ENCODE measurements at regions not wholly inside any gene's neighbourhood (a gene's known extent, or its start where the extent isn't known, plus 50 kb on each side); places are given as distances from the start of the nearest gene placed in this dataset.

- no peak for DNase-seq
- intact Hi-C loops (cut with DNase I): no loop called here
- Histone ChIP-seq H3K9me3 (ENCODE audit: control insufficient read depth, low read length) (no peaks in the 10 kb centered on the region), H3K27me3 (ENCODE audit: control insufficient read depth, insufficient read depth) (no peaks in the 10 kb centered on the region), H3K4me3 (ENCODE audit: low read length) (no peak overlapping the region), H3K27ac (ENCODE audit: low read length) (no peak overlapping the region), H3K4me1 (ENCODE audit: control insufficient read depth, insufficient read depth, low read length) (no peaks in the 10 kb centered on the region)
- ATAC-seq: no peak
- WGBS: 33% methylated on average over 2 of the region's 2 CpGs
These were observed 202.9 kb downstream of the DKK1 start for GRCh38 chr10:52517012-52517411.

- Histone ChIP-seq H3K4me3 (ENCODE audit: low read length) (no peak overlapping the region), H3K27ac (ENCODE audit: low read length) (no peak overlapping the region), H3K9me3 (ENCODE audit: control insufficient read depth, low read length) (no peaks in the 10 kb centered on the region), H3K4me1 (ENCODE audit: control insufficient read depth, insufficient read depth, low read length) (no peaks in the 10 kb centered on the region), H3K27me3 (ENCODE audit: control insufficient read depth, insufficient read depth) (no peaks in the 10 kb centered on the region)
- DNase-seq (no peak), ATAC-seq (no peak)
- intact Hi-C loops (cut with DNase I): no loop called here
These were observed 209.6 kb downstream of the DKK1 start for GRCh38 chr10:52523696-52524095.

GRCh38 chr10:52525761-52526160 lies 211.7 kb downstream of the DKK1 start:
- no peak for ATAC-seq
- no peaks in the 10 kb centered on the region for H3K27me3 ChIP-seq (ENCODE audit: control insufficient read depth, insufficient read depth)
- H3K27ac ChIP-seq (ENCODE audit: low read length): no peak overlapping the region
- no peak overlapping the region for H3K4me3 ChIP-seq (ENCODE audit: low read length)
- 74% methylated on average over 2 of the region's 2 CpGs for WGBS
- DNase-seq: no peak
- intact Hi-C loops (cut with DNase I): no loop called here
- no peaks in the 10 kb centered on the region for H3K4me1 ChIP-seq (ENCODE audit: control insufficient read depth, insufficient read depth, low read length)
- no peaks in the 10 kb centered on the region for H3K9me3 ChIP-seq (ENCODE audit: control insufficient read depth, low read length)

DNA sequence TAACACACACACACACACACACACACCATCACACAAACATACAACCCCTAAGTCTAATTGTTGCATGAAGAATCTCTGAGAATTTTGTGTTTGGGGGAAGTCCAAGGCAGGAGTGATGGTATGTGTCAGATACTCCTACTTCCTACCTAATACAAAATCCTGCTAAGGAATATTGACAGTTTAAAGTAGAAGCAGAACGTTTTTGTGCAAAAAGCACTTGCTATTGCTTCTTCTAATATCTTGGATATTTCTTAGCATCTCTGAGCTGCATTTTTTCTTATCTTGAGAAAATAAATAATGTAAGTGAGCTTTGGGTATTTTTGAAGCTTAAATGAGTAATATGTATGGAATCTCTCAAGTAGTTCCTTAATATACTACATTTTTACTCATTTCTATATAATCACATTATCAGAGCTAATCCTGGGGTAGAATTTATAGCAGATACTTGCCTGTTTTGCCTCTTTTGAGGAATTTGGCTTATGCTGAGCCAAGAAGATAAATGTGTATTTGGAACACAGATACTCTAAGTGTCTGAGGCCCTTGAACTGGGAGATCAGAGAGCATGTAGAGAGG lies 212.3 kb downstream of the DKK1 start:
- intact Hi-C loops (cut with DNase I): no loop called here

GRCh38 chr10:52532650-52533290 lies 218.7 kb downstream of the DKK1 start:
- DNase-seq: no peak

More for the DNA sequence above, 212.3 kb downstream of the DKK1 start:
- Histone ChIP-seq H3K4me3 (ENCODE audit: low read length) (no peak overlapping the region), H3K9me3 (ENCODE audit: control insufficient read depth, low read length) (no peaks in the 10 kb centered on the region), H3K4me1 (ENCODE audit: control insufficient read depth, insufficient read depth, low read length) (no peaks in the 10 kb centered on the region), H3K27me3 (ENCODE audit: control insufficient read depth, insufficient read depth) (no peaks in the 10 kb centered on the region), H3K27ac (ENCODE audit: low read length) (no peak overlapping the region)
- DNase-seq (no peak), ATAC-seq (no peak)
- 16% methylated on average over 1 of the region's 1 CpG for WGBS

GRCh38 chr10:52533986-52534385 lies 219.9 kb downstream of the DKK1 start:
- DNase-seq: no peak
- intact Hi-C loops (cut with DNase I): no loop called here
- ATAC-seq: no peak
- no peak overlapping the region for H3K4me3 ChIP-seq (ENCODE audit: low read length)
- no peak overlapping the region for H3K27ac ChIP-seq (ENCODE audit: low read length)
- H3K27me3 ChIP-seq (ENCODE audit: control insufficient read depth, insufficient read depth): no peaks in the 10 kb centered on the region
- no peaks in the 10 kb centered on the region for H3K9me3 ChIP-seq (ENCODE audit: control insufficient read depth, low read length)
- no peaks in the 10 kb centered on the region for H3K4me1 ChIP-seq (ENCODE audit: control insufficient read depth, insufficient read depth, low read length)

More at GRCh38 chr10:52532650-52533290, 218.7 kb downstream of the DKK1 start:
- no peaks in the 10 kb centered on the region for H3K9me3 ChIP-seq (ENCODE audit: control insufficient read depth, low read length)
- ATAC-seq: no peak
- H3K4me1 ChIP-seq (ENCODE audit: control insufficient read depth, insufficient read depth, low read length): no peaks in the 10 kb centered on the region
- no peak overlapping the region for H3K27ac ChIP-seq (ENCODE audit: low read length)
- intact Hi-C loops (cut with DNase I): no loop called here
- no peaks in the 10 kb centered on the region for H3K27me3 ChIP-seq (ENCODE audit: control insufficient read depth, insufficient read depth)
- no peak overlapping the region for H3K4me3 ChIP-seq (ENCODE audit: low read length)

GRCh38 chr10:52539463-52539862 lies 225.4 kb downstream of the DKK1 start:
- DNase-seq (no peak), ATAC-seq (no peak)
- H3K4me1 ChIP-seq (ENCODE audit: control insufficient read depth, insufficient read depth, low read length): no peaks in the 10 kb centered on the region
- H3K27me3 ChIP-seq (ENCODE audit: control insufficient read depth, insufficient read depth): no peaks in the 10 kb centered on the region
- H3K9me3 ChIP-seq (ENCODE audit: control insufficient read depth, low read length): no peaks in the 10 kb centered on the region
- no peak overlapping the region for H3K4me3 ChIP-seq (ENCODE audit: low read length)
- WGBS: 78% methylated on average over 2 of the region's 2 CpGs
- H3K27ac ChIP-seq (ENCODE audit: low read length): no peak overlapping the region
- intact Hi-C loops (cut with DNase I): no loop called here

DNA sequence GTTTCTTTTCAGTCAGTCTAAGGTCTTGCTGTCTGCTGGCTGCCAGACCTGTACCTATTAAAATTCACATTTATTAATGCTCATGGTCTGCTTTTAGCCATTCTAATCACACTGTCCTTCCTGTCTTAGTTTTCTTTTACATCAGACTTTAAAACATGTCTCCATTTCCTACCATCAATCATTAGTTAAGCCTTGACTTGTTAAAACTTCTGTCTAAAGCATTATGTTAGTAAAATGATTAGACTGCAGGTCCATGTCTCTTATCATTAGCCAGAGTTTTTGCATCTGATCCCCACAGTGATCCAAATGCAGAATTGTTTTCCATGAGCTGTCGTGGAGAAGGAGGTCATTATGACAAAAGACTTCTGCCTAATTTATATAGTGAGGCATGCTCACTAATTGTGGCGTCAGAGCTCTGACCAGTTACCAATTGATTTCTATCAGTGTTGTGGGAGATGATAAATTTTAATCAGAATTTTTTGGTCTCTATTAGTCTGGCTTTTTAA lies 226.5 kb downstream of the DKK1 start:
- DNase-seq (no peak), ATAC-seq (no peak)
- Histone ChIP-seq H3K9me3 (ENCODE audit: control insufficient read depth, low read length) (no peaks in the 10 kb centered on the region), H3K4me1 (ENCODE audit: control insufficient read depth, insufficient read depth, low read length) (no peaks in the 10 kb centered on the region), H3K27me3 (ENCODE audit: control insufficient read depth, insufficient read depth) (no peaks in the 10 kb centered on the region), H3K27ac (ENCODE audit: low read length) (no peak overlapping the region), H3K4me3 (ENCODE audit: low read length) (no peak overlapping the region)
- WGBS: 47% methylated on average over 2 of the region's 2 CpGs
- intact Hi-C loops (cut with DNase I): no loop called here

DNA sequence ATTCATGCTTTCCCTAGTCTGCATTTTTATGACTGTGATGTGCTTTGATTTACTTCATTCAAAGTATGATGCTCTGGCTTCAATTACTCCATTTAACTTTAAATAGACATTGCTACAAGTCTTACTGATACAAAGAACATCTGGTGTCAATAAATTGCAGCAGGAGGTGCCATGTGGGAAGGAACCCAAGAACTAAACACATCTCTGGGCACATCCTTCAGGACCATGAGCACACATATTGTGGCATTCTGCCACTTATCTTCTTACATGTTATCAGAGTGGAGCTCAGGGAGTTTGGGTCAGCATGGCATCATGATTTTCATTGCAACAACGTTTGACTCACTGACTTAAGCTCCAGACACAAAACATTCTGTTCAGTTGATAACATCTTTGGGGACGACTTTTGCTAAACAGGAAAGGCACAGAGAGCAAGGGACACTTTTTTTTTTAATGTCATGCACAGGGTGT lies 227.0 kb downstream of the DKK1 start:
- Histone ChIP-seq H3K9me3 (ENCODE audit: control insufficient read depth, low read length) (no peaks in the 10 kb centered on the region), H3K4me3 (ENCODE audit: low read length) (no peak overlapping the region), H3K27ac (ENCODE audit: low read length) (no peak overlapping the region), H3K27me3 (ENCODE audit: control insufficient read depth, insufficient read depth) (no peaks in the 10 kb centered on the region), H3K4me1 (ENCODE audit: control insufficient read depth, insufficient read depth, low read length) (no peaks in the 10 kb centered on the region)
- intact Hi-C loops (cut with DNase I): no loop called here
- DNase-seq: no peak
- no peak for ATAC-seq
- 6% methylated on average over 2 of the region's 2 CpGs for WGBS

DNA sequence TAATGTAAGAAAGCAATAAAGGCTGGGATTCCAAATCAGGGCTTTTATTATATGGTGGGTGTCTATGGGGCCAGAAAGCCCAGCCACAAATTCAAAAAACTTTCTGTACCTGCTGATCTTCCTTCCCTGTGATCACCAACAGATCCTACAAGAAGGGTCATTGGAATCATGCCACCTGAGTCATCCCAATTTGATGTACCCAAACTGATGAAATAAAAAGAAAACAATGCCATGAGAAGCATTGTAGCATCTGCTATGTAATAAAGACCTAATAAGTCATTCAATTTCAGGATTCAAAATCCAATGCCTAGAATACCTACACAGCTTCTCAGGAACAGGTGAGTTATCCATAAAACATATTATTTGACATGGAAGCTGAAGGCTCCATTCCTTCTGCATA lies 228.8 kb downstream of the DKK1 start:
- intact Hi-C loops (cut with DNase I): no loop called here
- no peak for ATAC-seq

GRCh38 chr10:52551046-52551445 lies 221.5 kb downstream of the MBL2 start:
- no peak for DNase-seq
- intact Hi-C loops (cut with DNase I): no loop called here
- H3K4me3 ChIP-seq (ENCODE audit: low read length): no peak overlapping the region
- no peaks in the 10 kb centered on the region for H3K27me3 ChIP-seq (ENCODE audit: control insufficient read depth, insufficient read depth)
- no peaks in the 10 kb centered on the region for H3K4me1 ChIP-seq (ENCODE audit: control insufficient read depth, insufficient read depth, low read length)
- H3K9me3 ChIP-seq (ENCODE audit: control insufficient read depth, low read length): no peaks in the 10 kb centered on the region
- ATAC-seq: no peak
- H3K27ac ChIP-seq (ENCODE audit: low read length): no peak overlapping the region

More for the DNA sequence above, 228.8 kb downstream of the DKK1 start:
- Histone ChIP-seq H3K9me3 (ENCODE audit: control insufficient read depth, low read length) (no peaks in the 10 kb centered on the region), H3K4me1 (ENCODE audit: control insufficient read depth, insufficient read depth, low read length) (no peaks in the 10 kb centered on the region), H3K27ac (ENCODE audit: low read length) (no peak overlapping the region), H3K4me3 (ENCODE audit: low read length) (no peak overlapping the region), H3K27me3 (ENCODE audit: control insufficient read depth, insufficient read depth) (no peaks in the 10 kb centered on the region)
- DNase-seq: no peak

DNA sequence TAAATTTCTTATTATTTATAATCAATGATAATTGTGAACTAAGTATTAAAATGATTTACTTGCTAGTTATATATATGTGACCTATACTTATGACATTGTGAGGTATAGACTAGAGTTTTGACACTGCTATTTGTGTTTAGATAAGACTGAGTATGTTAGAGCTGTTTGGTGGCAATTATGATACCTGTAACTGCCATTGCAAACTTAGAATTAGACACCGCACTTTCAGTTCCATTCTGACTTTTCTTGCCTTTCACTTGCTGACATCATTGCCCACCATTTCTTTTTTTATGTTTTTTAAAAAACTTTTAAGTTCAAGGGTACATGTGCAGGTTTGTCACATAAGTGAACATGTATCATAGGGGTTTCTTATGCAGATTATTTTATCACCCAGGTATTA lies 214.5 kb downstream of the MBL2 start:
- no peak for DNase-seq
- WGBS: 96% methylated on average over 1 of the region's 1 CpG
- no peaks in the 10 kb centered on the region for H3K9me3 ChIP-seq (ENCODE audit: control insufficient read depth, low read length)
- H3K4me1 ChIP-seq (ENCODE audit: control insufficient read depth, insufficient read depth, low read length): no peaks in the 10 kb centered on the region
- no peak for ATAC-seq
- no peak overlapping the region for H3K27ac ChIP-seq (ENCODE audit: low read length)
- H3K4me3 ChIP-seq (ENCODE audit: low read length): no peak overlapping the region
- no peaks in the 10 kb centered on the region for H3K27me3 ChIP-seq (ENCODE audit: control insufficient read depth, insufficient read depth)
- intact Hi-C loops (cut with DNase I): no loop called here
